ENCODE measurements at regions not wholly inside any gene's neighbourhood (a gene's known extent, or its start where the extent isn't known, plus 50 kb on each side); places are given as distances from the start of the nearest gene placed in this dataset.

DNA sequence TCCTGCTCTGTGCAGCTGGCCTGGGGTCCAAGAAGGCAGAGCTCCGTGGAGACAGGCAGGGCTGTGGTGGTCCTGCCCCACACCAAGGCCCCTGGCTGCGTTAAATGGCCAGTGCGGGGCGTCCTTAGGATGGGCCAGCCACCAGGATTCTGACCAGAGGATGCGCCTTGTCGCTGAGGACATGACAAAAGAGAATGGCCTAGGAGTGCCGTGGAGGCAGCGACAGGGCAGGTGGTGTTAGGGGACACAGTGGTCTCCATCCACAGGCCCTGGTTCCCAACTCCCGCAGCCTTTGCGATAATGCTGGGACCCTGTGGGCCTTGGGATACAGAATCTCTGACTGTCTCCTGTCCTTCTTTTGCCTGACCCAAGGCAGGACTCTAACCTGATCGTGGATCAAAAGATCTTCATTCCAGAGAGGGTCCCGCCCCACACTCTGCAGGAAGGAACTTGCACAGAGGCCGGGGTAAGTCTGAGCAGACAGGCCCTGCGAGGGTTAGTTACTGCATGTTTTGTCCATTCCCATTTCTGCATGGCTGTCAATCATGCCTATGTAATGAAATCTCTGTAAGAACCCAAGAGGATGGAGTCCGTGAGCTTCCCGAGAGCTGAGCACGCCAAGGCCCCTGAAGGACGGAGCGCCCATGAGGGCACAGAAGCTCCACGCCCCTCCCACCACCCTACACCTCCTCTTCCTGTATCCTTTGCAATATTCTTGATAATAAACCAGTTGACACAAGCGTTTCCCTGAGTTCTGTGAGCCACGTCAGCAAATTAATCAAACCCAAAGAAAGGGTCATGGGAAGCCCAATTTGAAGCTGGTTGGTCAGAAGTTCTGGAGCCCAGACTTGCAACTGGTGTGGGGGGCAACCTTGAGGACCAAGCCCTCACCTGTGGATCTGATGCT, 251.5 kb upstream of the SALL3 start:
- no peak for TF ChIP-seq CTCF (IDR thresholded peaks at IDR 0.05; ENCODE audit: insufficient read depth, low read depth, low read length)
- ChIA-PET CTCF (no interaction called here), POLR2A (no interaction called here)
- H3K36me3 ChIP-seq (ENCODE audit: control insufficient read depth, insufficient read depth, low read length) = no peaks in the 10 kb centered on the region
- no peak overlapping the region for H3K4me3 ChIP-seq (ENCODE audit: low read depth, low read length)
- no peak for DNase-seq (ENCODE audit: low read depth)
- H3K27me3 ChIP-seq (ENCODE audit: control insufficient read depth, insufficient read depth, low read length) = no peaks in the 10 kb centered on the region

DNA sequence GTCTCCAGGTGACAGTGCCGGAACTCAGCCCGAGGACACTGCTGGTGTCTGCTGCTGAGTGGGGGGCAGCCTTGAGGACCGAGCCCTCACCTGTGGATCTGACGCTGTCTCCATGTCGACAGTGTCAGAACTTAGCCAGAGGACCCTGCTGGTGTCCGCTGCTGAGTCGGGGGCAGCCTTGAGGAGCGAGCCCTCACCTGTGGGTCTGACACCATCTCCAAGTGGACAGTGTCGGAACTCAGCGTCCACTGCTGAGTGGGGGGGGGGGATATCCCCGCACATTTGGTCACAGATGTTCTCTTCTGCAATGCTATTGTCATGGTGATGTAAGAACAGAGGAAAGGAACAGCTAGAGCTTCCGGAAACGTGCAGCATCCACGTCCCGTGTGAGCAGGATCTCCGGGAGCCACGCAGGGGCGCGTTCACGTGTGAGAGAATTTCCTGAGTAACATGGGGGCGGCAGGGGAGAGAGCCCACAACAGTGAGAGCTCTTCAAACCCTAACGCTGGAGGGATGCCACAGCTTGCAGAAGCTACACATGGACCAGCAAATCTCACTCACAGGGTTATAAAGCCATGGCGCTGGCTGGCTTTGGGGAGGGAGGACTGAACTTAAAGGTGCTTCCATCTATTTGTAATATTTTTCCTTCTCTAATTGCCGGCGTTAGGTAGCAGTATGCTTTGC, 250.7 kb upstream of the SALL3 start:
- Histone ChIP-seq H3K4me3 (ENCODE audit: low read depth, low read length) (no peak overlapping the region), H3K36me3 (ENCODE audit: control insufficient read depth, insufficient read depth, low read length) (no peaks in the 10 kb centered on the region), H3K27me3 (ENCODE audit: control insufficient read depth, insufficient read depth, low read length) (no peaks in the 10 kb centered on the region)
- DNase-seq (ENCODE audit: low read depth) = no peak
- TF ChIP-seq CTCF (IDR thresholded peaks at IDR 0.05; ENCODE audit: insufficient read depth, low read depth, low read length) = no peak
- POLR2A ChIA-PET = no interaction called here
- CTCF ChIA-PET = no interaction called here

GRCh38 chr18:78730546-78730945, 249.1 kb upstream of the SALL3 start:
- no peaks in the 10 kb centered on the region for H3K27me3 ChIP-seq (ENCODE audit: control insufficient read depth, insufficient read depth, low read length)

DNA sequence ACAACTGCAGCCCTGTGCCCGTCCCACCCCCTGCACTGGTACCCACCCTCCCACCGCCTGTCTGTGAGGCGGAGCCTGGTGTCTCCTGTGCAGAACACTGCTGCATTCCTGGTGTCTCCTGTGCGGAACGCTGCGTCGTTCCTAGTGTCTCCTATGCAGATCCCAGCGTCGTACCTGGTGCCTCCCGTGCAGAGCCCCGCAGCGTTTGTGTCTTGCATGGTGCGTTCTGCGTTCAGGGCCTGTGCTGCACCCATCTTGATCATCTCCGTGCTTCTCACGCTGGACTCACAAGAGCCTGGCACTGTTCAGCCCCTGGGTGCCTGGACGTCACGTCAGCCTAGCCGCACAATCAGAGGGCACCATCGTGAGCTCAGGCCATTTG, 248.6 kb upstream of the SALL3 start:
- no peak for DNase-seq (ENCODE audit: low read depth)
- TF ChIP-seq CTCF (IDR thresholded peaks at IDR 0.05; ENCODE audit: insufficient read depth, low read depth, low read length) = no peak
- no peaks in the 10 kb centered on the region for H3K27me3 ChIP-seq (ENCODE audit: control insufficient read depth, insufficient read depth, low read length)
- no peaks in the 10 kb centered on the region for H3K36me3 ChIP-seq (ENCODE audit: control insufficient read depth, insufficient read depth, low read length)
- ChIA-PET CTCF (no interaction called here), POLR2A (no interaction called here)
- H3K4me3 ChIP-seq (ENCODE audit: low read depth, low read length) = no peak overlapping the region

More at GRCh38 chr18:78730546-78730945, 249.1 kb upstream of the SALL3 start:
- POLR2A ChIA-PET = no interaction called here
- Histone ChIP-seq H3K4me3 (ENCODE audit: low read depth, low read length) (no peak overlapping the region), H3K36me3 (ENCODE audit: control insufficient read depth, insufficient read depth, low read length) (no peaks in the 10 kb centered on the region)
- CTCF ChIA-PET = no interaction called here
- TF ChIP-seq CTCF (IDR thresholded peaks at IDR 0.05; ENCODE audit: insufficient read depth, low read depth, low read length) = no peak
- no peak for DNase-seq (ENCODE audit: low read depth)

- no peaks in the 10 kb centered on the region for H3K36me3 ChIP-seq (ENCODE audit: control insufficient read depth, insufficient read depth, low read length)
- H3K4me3 ChIP-seq (ENCODE audit: low read depth, low read length) = no peak overlapping the region
- TF ChIP-seq CTCF (IDR thresholded peaks at IDR 0.05; ENCODE audit: insufficient read depth, low read depth, low read length) = no peak
- DNase-seq (ENCODE audit: low read depth) = no peak
- H3K27me3 ChIP-seq (ENCODE audit: control insufficient read depth, insufficient read depth, low read length) = no peaks in the 10 kb centered on the region
- POLR2A ChIA-PET = no interaction called here
- CTCF ChIA-PET = no interaction called here
Measured at GRCh38 chr18:78731398-78732032, 248.1 kb upstream of the SALL3 start.
